ENCODE measurements at regions not wholly inside any gene's neighbourhood (a gene's known extent, or its start where the extent isn't known, plus 50 kb on each side); places are given as distances from the start of the nearest gene placed in this dataset.

DNA sequence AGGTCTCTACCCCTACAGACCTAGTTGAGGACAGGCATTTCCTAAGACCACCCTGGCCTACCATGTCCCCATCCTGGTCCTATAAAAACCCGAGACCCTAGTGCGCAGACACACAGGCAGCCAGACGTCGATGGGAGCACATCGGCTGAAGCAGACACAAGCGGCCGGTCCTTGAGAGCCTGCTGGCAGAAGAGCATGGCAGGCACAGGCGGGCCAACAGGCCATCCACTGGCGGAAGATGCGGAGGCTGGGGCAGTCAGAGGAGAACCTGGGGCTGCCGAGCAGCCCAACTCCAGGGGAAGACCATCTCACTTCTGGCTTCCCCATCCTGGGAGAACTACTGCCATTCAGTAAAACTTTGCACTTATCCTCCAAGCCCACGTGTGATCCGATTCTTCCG lies 396.8 kb downstream of the AEBP2 start:
- no peak for DNase-seq

DNA sequence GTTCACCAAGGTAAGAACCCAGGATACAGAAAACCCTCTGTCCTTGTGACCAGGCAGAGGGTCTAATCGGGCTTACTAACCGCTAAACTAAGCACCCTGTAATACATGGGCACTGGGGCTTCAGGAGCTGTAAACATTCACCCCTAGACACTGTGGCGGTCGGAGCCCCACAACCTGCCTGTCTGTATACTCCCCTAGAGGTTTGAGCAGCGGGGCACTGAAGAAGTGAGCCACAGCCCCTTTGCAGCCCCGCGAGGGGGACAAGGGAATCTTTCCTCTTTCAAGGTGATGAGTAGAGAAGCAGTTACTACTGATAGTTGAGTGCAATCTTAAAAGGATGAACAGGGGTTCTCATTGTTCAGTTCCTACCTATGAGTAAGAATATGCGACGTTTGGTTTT lies 397.2 kb downstream of the AEBP2 start:
- no peak for DNase-seq

DNA sequence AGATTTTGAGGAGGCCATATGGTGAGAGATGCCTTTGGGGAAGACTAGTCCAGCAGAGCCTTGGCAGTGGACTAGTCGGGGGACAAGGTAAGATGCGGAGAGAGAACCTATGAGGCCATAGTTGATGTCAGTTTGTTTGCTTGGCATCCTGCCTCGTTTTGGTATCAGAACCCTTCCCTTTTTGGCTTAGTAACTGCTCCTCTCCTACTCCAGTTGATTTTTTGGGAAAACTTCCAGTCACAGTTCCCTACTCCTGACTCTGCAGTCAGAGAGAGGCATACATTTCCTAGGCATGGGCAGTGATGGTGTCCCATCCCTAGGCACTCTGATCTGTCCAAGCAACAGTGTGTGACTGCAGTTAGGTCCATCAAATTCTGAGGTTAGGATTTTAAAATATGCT lies 398.3 kb downstream of the AEBP2 start:
- DNase-seq, result no peak

DNA sequence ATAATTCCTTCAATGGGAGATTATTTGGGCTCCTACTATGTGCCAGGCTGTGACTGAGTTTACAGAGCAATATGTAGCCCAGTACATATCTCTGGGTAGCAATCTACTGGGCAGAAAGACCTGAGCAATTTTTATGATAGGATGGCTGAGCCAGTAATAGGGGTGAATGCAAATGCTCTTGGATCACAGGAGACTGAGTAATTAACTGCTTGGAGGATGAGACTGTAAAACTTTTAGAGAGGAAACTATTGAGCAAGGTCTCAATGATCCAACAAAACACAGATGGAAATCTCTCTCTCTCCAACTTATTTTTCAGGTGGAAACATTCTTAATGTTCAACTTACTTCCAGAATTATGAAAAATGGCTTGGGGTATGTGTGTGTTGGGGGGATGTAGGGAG lies 402.2 kb downstream of the AEBP2 start:
- DNase-seq, result no peak

DNA sequence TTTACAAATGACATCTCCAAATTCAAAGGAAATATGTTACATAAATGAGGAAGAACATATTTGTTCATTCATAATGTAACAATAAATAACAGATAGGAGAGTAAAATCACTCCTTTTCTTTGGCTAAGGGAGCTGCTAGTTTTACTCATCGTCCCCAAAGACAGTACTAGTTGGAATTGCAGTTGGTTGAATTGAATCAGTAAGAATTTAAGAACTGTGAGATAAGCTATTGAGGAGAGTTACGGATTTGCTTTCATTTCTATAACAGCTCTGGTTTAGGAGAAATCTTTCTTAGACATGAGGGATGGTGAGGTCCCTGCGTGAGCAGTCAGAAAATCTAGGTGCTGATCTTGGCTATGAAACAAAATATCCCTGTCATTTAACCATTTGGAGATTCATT lies 402.8 kb downstream of the AEBP2 start:
- no peak for DNase-seq

DNA sequence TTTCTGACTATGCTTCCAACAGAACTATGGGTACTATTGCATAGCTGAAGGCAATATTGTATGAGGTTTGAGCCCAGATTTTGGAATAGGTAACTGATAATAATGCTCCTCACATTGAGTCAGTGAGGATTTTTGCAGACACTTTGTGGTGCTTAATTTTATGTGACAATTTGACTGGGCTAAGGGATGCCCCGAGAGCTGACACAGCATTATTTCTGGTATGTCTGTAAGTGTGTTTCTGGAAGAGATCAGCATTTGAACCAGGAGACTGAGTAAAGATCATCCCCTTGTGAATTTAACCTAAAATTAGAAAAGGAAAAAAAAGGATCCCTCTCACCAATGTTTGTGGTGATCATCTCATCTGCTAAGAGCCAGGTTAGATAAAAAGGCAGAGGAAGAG lies 404.9 kb downstream of the AEBP2 start:
- no peak for DNase-seq

DNA sequence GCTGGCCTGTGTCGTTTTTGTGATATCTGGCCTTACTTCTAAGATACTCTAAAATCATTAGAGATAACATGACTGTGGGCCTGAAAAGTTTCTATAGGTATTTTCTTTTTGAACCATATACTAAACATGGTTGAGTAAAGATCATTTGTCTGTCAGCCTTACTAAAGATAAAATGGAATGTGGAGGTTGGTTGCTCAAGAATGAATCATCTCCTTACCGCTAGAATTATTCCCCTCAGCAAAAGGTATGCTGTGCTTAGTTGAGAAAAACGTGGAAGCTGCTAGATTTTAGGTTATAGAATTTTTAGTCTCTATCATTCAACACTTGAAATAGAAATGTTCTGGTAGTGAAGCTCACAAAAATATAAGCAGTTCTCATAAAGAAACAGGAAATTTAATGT lies 407.3 kb downstream of the AEBP2 start:
- no peak for DNase-seq

DNA sequence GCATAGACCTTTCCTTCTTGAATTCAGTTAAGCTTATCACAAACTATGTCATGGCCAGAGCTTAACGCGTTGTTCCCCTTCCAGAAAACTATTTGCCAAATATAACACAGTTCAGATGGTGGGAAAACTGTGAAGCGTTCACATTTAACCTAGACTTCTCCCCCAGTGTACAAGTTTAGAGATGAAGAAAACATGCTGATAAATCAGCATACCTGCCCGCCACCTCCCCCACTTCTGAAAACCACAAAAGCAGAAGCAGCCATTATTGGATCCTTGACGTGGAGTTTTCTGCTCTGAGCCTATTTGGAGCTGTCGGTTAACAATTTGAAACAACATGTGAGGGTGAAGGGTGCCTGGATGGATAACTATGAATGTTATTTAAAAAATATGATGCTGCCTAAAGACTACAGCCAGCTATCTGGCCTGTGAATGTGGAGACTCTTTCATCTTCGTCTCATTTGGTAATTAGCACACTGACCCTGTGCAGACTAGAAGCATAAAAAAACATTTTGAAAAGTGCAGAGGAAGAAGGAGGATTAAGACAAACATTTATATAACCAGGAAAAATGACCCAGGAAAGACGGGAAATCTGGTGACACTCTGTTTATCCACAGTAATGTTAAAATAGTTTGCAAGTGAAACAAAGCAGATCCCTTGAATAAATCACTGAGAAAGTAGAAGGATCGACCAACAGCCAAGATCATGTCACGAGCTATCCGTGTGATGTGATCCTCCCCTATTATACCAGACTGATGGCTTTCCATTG lies 408.2 kb downstream of the AEBP2 start:
- no peak for DNase-seq

DNA sequence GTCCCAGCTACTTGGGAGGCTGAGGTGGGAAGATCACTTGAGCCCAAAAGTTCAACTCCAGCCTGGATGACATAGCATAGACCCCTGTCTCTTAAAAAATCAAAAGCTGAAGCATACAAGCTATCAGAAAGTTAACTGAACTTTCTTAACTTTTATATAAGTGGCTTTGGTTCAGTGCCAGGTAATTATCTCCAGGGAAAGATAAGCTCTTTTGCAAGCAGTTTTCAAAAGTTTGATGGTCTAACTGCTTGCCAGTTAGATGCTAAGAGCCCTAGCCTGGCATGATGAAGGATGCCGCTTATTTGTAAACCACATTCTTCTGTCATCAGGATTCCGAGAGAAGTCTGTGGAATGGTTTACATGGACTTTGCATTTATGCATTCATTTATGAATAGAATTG lies 409.1 kb downstream of the AEBP2 start:
- no peak for DNase-seq

DNA sequence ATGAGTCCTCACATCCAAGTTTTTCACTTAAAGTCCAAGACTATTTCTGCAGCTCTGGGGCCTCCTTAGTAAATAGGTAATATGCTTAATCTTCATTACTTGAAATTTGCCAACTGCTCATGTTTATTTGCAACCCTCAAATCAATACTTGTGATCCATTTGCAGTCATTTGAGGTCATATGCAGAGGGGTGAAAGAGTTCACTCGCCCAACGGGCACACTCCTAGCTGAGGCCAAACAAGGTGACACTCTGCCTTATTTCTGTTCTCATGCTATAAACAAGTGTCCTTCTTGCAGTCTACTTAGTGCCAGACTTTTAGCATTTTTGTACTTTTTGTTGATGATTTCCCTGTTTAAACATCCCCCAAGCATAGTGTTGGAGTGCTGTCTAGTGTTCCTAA lies 409.9 kb downstream of the AEBP2 start:
- no peak for DNase-seq

DNA sequence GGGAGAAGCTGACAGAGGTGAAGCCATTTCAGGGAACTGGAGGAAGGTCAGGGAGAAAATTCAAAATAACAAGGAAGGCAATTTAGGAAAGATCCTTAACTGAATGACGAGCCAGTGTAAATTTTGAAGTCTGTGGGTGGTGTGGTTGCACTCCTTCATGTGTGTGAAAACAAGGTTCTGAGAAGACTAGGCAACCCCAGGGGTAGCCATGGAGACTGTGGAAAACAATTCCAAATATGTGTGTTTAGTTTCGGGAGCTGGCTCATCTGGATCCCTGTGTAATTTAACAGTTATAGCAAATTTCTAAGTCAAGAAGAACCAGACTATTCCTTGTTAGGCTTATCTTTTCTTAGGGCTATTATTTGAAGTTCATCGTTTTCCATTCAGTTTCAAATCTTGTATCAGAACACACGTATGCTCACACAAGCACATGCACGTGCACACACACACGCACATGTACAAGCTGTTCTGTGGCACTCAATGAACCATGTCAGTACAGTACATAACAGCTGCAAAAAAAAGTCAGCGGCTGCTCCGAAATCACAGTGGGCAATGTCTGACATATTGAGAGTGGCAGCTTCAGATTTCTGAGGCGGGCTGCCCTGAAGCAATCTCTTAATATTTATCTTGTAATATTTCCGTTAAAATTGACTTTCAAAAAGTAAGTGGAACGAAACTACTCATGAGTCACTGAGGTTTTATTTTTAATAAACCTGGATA lies 411.2 kb downstream of the AEBP2 start:
- DNase-seq, result no peak

DNA sequence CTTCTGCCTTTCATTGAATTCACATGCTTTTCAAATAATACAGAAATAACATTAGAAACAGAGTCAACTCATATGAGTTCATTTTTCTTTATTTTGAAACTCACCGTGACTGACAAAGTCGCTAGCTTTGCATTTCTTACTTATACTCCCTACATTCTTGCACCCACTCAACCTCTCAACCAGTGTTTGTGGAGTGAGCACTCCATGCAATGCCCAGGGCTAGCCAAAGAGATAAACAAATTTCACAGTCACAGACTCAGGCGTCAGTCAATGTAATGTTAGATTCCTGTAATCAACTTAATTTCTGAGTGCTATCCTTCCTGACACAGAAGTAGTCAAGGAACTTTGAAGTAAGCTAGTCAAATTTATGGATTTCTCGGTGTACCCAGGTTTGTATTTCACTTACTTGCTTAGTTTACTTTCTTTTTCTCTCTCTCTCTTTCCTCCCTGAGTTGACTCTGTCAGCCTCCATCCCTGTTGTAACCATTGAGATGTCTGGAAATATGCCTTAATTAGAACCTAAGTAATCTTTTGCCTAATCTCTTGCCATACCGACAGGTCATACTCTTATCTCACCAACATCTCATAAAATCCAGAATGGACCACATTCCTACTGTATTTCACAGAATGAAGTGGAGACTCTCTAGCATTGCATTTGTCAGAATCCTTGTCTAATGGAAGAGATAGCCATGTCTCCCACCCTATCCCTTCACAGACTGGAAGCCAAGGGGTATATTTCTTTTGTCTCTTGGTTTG lies 413.0 kb downstream of the AEBP2 start:
- DNase-seq, result no peak

DNA sequence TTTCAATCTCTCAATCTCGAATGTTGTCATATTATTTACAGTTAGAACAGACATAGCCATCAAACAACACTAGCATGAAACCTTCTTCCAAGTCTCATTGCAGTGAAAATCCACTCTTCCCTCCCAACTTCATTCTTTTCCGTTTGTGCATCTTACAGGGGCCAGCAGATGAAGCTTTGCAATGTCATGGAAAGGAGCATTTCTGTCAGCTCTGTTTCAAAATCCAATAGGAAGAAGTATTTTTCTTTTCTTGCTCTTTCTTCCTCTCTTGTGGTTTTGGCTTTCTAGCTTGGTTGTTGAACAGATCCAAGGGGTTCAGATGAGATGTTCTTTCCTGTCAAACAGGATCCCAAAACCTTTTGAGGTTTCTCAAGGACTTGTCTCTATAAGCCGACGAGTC lies 416.6 kb downstream of the AEBP2 start:
- DNase-seq, result no peak

DNA sequence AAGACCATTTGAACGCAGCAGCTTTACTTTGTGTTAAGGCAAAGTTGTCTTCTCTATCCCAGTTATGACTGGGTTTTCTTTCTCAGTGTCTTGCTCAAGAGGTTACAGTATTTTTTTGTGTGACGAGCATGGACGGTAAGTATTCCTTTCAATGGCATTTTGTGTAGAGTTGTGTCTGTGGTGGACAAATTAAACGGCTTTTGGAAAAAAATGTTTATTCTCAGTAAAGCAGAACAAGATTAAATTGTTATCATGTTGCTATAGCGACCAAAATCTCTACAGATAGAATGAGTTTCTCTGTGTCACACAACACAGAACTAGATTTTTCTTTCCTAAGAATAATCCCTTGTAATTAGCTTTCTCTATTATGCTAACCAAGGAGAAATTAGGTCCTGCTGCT lies 417.1 kb downstream of the AEBP2 start:
- DNase-seq, result no peak

DNA sequence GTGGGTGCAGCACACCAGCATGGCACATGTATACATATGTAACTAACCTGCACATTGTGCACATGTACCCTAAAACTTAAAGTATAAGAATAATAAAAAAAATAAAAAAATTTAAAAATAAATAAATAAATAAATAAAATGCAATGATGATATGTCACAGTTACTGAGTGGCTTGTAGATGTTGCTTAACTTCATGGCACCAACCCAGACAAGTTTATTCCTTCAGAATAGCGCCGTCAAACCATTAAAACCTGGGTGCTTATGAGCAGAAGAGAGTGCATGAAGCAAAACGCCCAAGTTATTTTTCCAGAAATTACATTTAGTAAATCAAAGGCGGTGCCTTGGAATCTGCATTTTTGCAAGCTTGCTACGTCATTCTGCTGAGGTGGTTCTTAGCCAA lies 417.9 kb downstream of the AEBP2 start:
- no peak for DNase-seq

DNA sequence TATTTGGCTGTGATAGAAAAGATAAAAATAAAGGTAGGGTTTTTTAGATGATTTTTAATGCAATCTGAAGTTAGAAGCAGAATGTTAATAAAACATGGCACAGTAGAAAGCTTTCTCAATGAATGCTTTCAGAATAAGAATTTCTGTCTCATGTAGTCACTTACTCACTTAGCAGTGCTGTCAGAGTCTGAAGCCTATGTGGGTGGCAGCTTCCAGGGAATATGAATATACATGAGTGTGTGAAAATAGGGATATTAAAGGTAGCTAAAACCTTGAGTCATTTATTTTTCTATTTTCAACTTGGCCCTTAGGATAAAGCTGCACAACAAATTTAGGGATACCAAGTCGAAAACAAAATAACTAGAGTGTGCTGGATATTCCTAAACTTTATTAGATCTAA lies 427.9 kb downstream of the AEBP2 start:
- DNase-seq, result no peak

DNA sequence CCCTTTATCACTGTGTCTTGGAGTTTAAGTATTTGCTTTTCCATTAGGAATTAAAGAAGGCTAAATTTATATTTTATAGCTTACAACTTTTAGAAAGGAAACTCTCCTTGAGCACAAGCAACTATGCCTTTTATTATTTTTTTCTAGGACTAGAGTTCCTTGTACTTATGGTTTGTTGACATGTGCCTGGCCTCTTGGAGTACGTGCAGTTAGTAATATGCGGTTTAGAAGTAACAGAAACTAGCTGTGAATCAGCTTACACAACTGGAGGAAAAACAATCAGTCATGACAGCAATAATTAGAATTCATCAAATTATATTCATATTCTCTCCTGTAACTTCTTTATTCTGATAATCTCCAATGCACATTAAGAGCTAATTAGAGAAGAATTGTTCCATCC lies 428.7 kb downstream of the AEBP2 start:
- DNase-seq, result no peak

DNA sequence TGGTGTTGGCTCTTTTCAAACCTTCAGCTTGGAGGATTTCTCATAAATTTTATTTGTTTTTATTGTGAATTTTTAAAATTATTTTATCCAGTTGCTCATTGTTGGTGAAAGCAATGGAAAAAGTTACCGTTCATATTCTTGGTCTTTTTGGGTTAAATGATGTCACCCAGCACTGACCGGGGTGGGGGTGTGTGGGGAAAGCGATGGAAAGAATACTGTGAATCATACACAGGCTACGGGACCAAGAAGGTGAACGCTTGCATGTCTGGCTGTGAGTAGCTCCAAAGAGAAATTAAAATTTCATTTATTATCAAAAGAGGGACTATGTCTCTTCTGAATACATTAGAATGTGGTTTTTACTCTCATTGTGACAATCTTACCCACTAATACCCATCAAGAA lies 430.1 kb downstream of the AEBP2 start:
- peak; percentile 13 to 34 for DNase-seq

DNA sequence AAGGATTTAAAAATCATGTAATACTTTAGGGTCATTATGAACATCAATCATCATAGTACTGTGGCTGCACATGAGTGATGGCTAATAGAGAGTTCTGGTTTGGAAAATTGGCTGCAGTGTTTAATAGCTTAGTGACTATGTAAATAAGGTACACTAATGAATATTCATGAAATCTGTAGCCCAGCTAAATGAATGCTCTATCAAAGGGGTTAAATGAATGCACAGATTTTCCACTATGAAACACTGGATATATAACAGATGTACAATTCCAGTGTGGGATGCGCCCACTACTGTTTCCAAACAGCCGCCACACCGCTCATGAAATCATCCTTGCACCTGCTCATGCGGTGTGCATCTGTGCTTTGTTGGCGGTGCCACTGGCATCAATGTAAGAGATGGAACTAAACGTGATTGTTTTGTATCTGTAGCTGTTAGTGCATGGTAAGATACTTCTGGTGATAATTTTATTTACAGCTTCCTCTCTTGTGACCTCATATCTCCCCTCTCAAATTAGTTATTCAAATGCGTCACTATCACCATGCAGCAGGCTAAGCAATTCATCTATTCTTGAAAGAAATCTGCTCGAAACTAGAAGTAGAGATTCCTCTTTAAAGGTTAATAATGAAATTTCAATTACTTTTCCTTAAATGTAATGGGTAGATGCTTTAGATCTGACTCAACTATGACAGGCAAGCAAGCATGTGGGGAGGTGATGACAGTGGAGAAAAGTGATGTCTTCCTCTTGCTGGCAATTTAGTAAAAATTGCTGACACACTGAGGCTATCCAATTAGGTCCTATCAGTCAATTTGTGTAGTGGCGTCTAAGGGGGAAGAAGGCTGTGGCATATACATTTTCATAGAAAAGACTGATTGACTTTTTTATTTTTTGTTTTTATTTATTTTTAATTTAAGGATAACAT lies 433.6 kb downstream of the AEBP2 start:
- no peak for DNase-seq

DNA sequence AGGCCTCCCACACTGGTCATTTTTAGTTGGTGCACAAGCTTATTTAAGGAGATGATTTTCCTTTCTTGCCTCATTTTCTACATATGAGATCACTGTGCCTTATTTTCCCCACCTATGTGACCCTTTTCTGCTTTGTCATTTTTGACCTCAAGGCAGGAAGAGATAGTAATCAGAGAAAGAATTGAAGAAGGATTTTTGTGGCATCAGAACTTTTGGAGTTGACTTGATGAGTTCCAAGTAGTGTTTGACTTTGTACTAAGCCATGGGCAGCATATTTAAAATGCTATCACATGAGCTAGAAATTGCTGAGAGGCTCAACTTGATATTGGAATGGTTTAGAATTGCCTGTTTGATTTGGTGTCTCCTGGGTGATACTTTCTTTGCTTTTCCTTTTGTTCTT lies 440.8 kb downstream of the AEBP2 start:
- DNase-seq, result no peak

DNA sequence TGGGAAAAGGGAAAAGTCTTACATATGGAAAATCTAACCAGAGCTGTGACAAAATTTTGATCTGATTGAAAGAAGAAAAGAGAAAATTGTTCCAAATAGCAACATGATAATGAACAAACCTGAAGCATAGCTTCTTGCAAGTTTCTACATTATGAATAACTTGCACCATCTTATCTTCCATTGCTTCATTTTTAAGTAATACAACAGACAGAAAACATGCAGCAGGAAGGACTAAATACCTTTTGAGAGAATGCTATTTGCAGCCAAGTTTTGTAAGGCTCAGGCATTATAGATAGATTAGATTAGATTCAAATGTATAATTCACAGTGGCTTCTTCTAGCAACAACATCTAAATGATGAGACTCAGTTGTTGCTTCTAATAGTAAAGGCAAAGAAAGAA lies 441.4 kb downstream of the AEBP2 start:
- no peak for DNase-seq

DNA sequence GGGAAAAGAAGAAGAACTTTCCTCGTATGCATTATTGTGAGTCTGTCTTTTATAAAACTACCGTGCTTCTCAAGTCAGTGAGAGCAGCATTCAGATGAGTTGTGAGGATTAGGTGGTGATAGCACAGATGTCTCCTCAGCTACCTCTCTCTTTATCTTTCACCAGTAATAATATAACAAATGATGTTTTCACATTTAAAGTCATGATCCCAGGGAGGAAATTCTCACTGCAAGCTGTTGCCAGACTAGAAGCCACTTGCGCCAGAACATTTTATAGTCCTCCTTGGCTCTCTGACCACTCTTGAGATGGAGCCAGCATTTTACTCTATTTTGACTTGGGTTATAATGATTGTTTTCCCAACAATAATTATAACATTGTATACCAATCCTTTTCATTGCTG lies 443.1 kb downstream of the AEBP2 start:
- no peak for DNase-seq

DNA sequence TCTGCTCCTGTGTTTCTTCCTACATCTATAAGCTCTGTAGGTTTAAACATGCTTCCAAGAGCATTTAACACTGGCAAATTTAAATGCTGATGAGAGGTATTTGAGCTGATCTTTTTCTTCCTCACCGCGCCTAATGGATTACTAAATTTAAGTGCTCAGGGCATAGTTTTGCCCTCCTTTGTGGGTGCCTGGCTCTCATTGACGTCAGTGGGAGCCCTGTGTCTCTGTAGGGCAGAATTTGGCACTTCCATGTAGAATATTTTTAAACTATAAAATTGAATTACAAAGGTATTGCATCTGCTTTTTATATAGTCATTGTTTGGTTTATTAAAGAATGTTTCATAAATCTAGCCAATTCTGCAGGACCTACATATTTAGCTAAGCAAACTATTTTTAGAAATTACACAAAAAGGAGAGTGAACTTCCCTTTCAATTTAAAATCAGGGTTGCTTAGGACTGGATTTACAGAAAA lies 444.8 kb downstream of the AEBP2 start:
- no peak for DNase-seq
